HepG2 (cell line): ENCODE measurements at regions not wholly inside any gene's neighbourhood (a gene's known extent, or its start where the extent isn't known, plus 50 kb on each side); places are given as distances from the start of the nearest gene placed in this dataset.
A peak's percentile ranks its signal among the peaks of the same experiment; 100 is the strongest.
"Not testable (repeated sequence)": the region's sequence is repeated elsewhere in the genome, so short reads cannot be mapped to it uniquely, and the experiment has no call there.

ENCODE experiments used
- ATAC-seq: fragments of 200-7000 bp; cut with Tn5 transposase; 3 replicates; pipeline ENCODE4 v1.9.1; 2020; ENCODE audit warnings: mild to moderate bottlenecking, moderate library complexity
- BruUV-seq: library from RNA; stranded (reverse); fragments of 400-500 nt; replicated peaks from 2 replicates; lab custom pipeline; 2021; lab: Mats Ljungman, UMichigan
- CTCF ChIA-PET: fragments of 300-600 bp; formaldehyde crosslinking; extraction: SDS; loops from one replicate; lab custom pipeline; 2021; ENCODE audit warnings: low total read pairs, inconsistent platforms, low intra/inter-chr PET ratio; lab: Yijun Ruan, JAX
- POLR2A ChIA-PET: fragments of 350-600 bp; sonication (Branson Sonifier 250); formaldehyde crosslinking; loops from one replicate; lab custom pipeline; 2020; ENCODE audit warnings: antibody characterized with exemption, inconsistent platforms; lab: Yijun Ruan, JAX
- DNase-seq: peaks from one replicate; pipeline ENCODE4 v3.0.0-alpha.2; 2015; ENCODE audit warnings: low spot score
- FAIRE-seq: peaks from 3 replicates; lab custom pipeline; 2011; peaks lifted over from hg19 to GRCh38; lab: Jason Lieb, UNC
- H2AFZ ChIP-seq: one replicate; pipeline ENCODE4 v1.6.1; 2011; ENCODE audit warnings: low read length, inconsistent platforms
- H3K27ac ChIP-seq: fragments of 300-600 bp; 3 replicates; pipeline ENCODE4 v1.8.0; 2011; ENCODE audit warnings: mixed run types, mild to moderate bottlenecking, mixed read lengths, low read length, inconsistent platforms; ENCODE audit not compliant: insufficient read depth; ENCODE audit errors: extremely low read length
- H3K27me3 ChIP-seq, 2 experiments: fragments of 200-600 bp in 1 of 2; 2 replicates in 1 of 2; 3 replicates in 1 of 2; pipeline versions ENCODE4 v1.6.0 to v1.8.0; 2011; ENCODE audit warnings: low read length in 2 of 2, mild to moderate bottlenecking in 2 of 2, moderate library complexity in 2 of 2, inconsistent platforms in 1 of 2; ENCODE audit not compliant: insufficient read depth in 2 of 2, control insufficient read depth in 1 of 2
- H3K36me3 ChIP-seq, 2 experiments: fragments of 200-600 bp in 1 of 2; replicated peaks in 1 of 2; 2 replicates in 1 of 2; 3 replicates in 1 of 2; pipeline versions ENCODE4 v1.5.1 to v1.8.0; 2011; ENCODE audit warnings: low read length in 2 of 2, inconsistent platforms in 1 of 2; ENCODE audit not compliant: insufficient read depth in 2 of 2, control insufficient read depth in 1 of 2
- H3K4me1 ChIP-seq: 2 replicates; pipeline ENCODE4 v1.5.1; 2012; ENCODE audit warnings: low read length, inconsistent platforms; ENCODE audit not compliant: insufficient read depth
- H3K4me2 ChIP-seq: 2 replicates; pipeline ENCODE4 v1.6.0; 2011; ENCODE audit warnings: low read depth, low read length, inconsistent platforms
- H3K4me3 ChIP-seq, 3 experiments: fragments of 200-600 bp in 1 of 3; sonication (generic), shearing (Covaris generic) in 1 of 3; replicated peaks in 1 of 3; 2 replicates each; pipeline ENCODE4 v1.5.1; 2011 to 2016; ENCODE audit warnings: low read length in 3 of 3, inconsistent platforms in 2 of 3, low read depth in 2 of 3, mild to moderate bottlenecking in 2 of 3, control low read depth in 1 of 3, mixed read lengths in 1 of 3; ENCODE audit not compliant: insufficient read depth in 1 of 3
- H3K79me2 ChIP-seq: one replicate; pipeline ENCODE4 v1.6.1; 2011; ENCODE audit warnings: low read length, inconsistent platforms; ENCODE audit not compliant: insufficient read depth
- H3K9ac ChIP-seq: 2 replicates; pipeline ENCODE4 v1.6.0; 2011; ENCODE audit warnings: mild to moderate bottlenecking, low read depth, low read length, inconsistent platforms; ENCODE audit not compliant: insufficient read depth
- H3K9me3 ChIP-seq: 2 replicates; pipeline ENCODE4 v1.5.1; 2012; ENCODE audit warnings: mild to moderate bottlenecking, low read length
- H4K20me1 ChIP-seq: 2 replicates; pipeline ENCODE4 v1.6.0; 2011; ENCODE audit warnings: inconsistent platforms, mild to moderate bottlenecking, low read length, moderate library complexity; ENCODE audit not compliant: insufficient read depth
- MIER2 ChIP-seq: IDR thresholded peaks from 2 replicates; pipeline ENCODE4 v1.6.1; 2016; ENCODE audit warnings: missing biosample characterization, missing genetic modification reagents
- ZNF225 ChIP-seq: sonication (generic); formaldehyde crosslinking; IDR thresholded peaks from 2 replicates; pipeline ENCODE4 v1.4.0; 2020; ENCODE audit warnings: mild to moderate bottlenecking, missing genetic modification reagents
- WGBS: methylation state at CpG from one replicate; pipeline ENCODE4 v1.1.6; 2017; ENCODE audit warnings: low lambda C conversion rate; 5-methylcytosine and 5-hydroxymethylcytosine counted together
- in situ Hi-C: cut with HindIII; loops from 2 replicates; pipeline ENCODE4 v1.10.0; 2017; ENCODE audit warnings: low pct_unique_long_range_greater_than_20kb; ENCODE audit not compliant: extremely low pct_ligation_motif_present
- intact Hi-C: fragments of 100-400 bp; cut with micrococcal nuclease; formaldehyde crosslinking; loops from one replicate; pipeline ENCODE4 v1.10.0; 2022; ENCODE audit not compliant: unreplicated experiment
- TF ChIP-seq, protein P1 (sequence below), 2 experiments: IDR thresholded peaks; 2 replicates each; pipeline ENCODE4 v1.6.1; 2011 to 2012; ENCODE audit warnings: low read length in 2 of 2, borderline replicate concordance in 1 of 2, low read depth in 1 of 2, mild to moderate bottlenecking in 1 of 2, moderate library complexity in 1 of 2

DNA sequence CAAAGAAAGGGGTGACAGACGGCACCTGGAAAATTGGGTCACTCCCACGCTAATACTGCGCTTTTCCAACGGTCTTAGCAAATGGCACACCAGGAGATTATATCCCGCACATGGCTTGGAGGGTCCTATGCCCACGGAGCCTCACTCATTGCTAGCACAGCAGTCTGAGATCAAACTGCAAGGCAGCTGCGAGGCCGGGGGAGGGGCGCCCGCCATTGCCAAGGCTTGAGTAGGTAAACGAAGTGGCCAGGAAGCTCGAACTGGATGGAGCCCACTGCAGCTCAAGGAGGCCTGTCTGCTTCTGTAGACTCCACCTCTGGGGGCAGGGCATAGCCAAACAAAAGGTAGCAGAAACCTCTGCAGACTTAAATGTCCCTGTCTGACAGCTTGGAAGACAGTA is 676.8 kb downstream of the BCKDHB start:
- H4K20me1 ChIP-seq, H3K9ac ChIP-seq, H3K4me2 ChIP-seq, DNase-seq, BruUV-seq, H3K4me3 ChIP-seq, H2AFZ ChIP-seq, intact Hi-C loops, H3K27me3 ChIP-seq, H3K36me3 ChIP-seq, ATAC-seq, H3K27ac ChIP-seq, POLR2A ChIA-PET, H3K79me2 ChIP-seq, H3K4me1 ChIP-seq, in situ Hi-C loops, FAIRE-seq, CTCF ChIA-PET: not testable (repeated sequence)
- WGBS: no CpG with 5 or more reads among the region's 12 CpGs
- H3K9me3 ChIP-seq: peaks cover 32% of the 10 kb centered on the region

DNA sequence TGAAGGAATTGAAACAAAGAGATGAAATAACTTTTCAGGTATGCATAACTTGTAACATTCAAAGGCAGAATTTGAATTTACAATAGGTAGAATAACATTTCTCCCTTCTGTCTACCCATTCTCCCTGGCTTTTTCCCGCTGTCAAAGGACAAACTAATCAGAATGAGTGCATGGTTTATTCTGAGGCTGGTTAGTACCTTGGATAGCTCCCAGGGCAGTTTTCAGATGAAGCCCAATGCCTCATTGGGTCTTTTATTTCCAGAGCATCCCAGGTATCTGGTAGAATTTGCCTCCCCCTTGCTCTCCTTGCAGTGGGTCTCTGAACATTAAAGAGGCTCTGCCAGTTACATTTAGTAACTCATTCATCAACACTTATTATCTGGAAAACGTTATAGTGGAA is 665.5 kb downstream of the BCKDHB start:
- Histone ChIP-seq H3K4me3 (no peak overlapping the region), H3K4me1 (no peaks in the 10 kb centered on the region), H3K79me2 (no peaks in the 10 kb centered on the region), H3K36me3 (no peaks in the 10 kb centered on the region), H2AFZ (no peak overlapping the region), H4K20me1 (no peaks in the 10 kb centered on the region), H3K4me2 (no peak overlapping the region), H3K27me3 (no peaks in the 10 kb centered on the region), H3K9ac (no peak overlapping the region), H3K9me3 (peaks cover 25% of the 10 kb centered on the region; the same call in 1 of the 2 replicates), H3K27ac (no peak overlapping the region)
- 0% methylated on average over 2 of the region's 2 CpGs for WGBS
- ChIA-PET CTCF (no interaction called here), POLR2A (no interaction called here)
- in situ Hi-C loops (no loop called here), intact Hi-C loops (no loop called here)
- FAIRE-seq (no peak), ATAC-seq (no peak), DNase-seq (no peak)
- no peak for TF ChIP-seq ZNF225 (CRISPR knock-in tag)
- TF ChIP-seq, protein P1, sequence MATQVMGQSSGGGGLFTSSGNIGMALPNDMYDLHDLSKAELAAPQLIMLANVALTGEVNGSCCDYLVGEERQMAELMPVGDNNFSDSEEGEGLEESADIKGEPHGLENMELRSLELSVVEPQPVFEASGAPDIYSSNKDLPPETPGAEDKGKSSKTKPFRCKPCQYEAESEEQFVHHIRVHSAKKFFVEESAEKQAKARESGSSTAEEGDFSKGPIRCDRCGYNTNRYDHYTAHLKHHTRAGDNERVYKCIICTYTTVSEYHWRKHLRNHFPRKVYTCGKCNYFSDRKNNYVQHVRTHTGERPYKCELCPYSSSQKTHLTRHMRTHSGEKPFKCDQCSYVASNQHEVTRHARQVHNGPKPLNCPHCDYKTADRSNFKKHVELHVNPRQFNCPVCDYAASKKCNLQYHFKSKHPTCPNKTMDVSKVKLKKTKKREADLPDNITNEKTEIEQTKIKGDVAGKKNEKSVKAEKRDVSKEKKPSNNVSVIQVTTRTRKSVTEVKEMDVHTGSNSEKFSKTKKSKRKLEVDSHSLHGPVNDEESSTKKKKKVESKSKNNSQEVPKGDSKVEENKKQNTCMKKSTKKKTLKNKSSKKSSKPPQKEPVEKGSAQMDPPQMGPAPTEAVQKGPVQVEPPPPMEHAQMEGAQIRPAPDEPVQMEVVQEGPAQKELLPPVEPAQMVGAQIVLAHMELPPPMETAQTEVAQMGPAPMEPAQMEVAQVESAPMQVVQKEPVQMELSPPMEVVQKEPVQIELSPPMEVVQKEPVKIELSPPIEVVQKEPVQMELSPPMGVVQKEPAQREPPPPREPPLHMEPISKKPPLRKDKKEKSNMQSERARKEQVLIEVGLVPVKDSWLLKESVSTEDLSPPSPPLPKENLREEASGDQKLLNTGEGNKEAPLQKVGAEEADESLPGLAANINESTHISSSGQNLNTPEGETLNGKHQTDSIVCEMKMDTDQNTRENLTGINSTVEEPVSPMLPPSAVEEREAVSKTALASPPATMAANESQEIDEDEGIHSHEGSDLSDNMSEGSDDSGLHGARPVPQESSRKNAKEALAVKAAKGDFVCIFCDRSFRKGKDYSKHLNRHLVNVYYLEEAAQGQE (IDR thresholded peaks at IDR 0.05; ENCODE audit: borderline replicate concordance in 1 of 2, low read depth in 1 of 2, low read length in 2 of 2): peak; percentile 18 to 92
- peak; percentile 81; the same call in 1 of the 2 replicates for TF ChIP-seq MIER2 (CRISPR knock-in tag)
- BruUV-seq: no TSS peak
